ENCODE measurements at regions not wholly inside any gene's neighbourhood (a gene's known extent, or its start where the extent isn't known, plus 50 kb on each side); places are given as distances from the start of the nearest gene placed in this dataset.

DNA sequence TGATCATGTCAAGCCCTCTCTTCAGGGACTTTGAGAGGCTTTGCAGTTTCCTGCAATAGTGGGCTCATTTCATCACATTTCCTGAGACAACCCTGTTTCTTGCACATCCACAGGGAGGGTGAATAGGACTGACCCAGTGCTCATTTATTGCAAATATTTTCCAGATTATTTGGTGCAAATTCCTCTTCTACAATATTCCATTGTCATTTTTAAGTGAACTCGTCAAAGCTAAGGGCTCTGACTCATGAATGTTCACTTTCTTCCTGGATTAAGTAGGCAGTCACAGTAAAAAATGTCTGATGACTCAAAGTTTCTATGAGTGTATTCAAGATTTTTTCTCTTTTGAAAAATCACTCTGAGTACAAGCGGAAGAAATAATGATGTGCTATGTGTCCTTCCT lies 225.5 kb upstream of the GALNT5 start:
- H3K27ac ChIP-seq = no peak overlapping the region

DNA sequence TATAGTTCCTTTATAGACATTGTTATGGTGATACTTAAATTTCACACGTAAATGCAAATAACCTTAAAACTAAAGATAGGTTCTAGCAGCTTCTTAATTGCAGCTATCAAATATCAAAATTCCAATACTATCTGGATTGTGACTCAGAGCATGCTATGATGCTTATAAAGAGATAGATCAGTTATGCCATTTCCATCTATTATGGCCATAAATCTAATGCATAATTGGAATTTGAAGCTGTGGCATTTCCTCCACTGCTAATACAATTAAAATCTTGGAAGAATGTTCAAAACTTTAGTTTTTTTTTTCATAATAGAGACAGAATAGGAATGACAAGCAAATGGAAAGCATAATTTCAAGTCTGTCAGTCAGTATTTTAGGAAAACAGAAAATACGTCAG lies 220.8 kb upstream of the GALNT5 start:
- H3K27ac ChIP-seq = no peak overlapping the region
- TF ChIP-seq ZFX (IDR thresholded peaks at IDR 0.05; ENCODE audit: borderline replicate concordance) = no peak
- TF ChIP-seq, protein P1, sequence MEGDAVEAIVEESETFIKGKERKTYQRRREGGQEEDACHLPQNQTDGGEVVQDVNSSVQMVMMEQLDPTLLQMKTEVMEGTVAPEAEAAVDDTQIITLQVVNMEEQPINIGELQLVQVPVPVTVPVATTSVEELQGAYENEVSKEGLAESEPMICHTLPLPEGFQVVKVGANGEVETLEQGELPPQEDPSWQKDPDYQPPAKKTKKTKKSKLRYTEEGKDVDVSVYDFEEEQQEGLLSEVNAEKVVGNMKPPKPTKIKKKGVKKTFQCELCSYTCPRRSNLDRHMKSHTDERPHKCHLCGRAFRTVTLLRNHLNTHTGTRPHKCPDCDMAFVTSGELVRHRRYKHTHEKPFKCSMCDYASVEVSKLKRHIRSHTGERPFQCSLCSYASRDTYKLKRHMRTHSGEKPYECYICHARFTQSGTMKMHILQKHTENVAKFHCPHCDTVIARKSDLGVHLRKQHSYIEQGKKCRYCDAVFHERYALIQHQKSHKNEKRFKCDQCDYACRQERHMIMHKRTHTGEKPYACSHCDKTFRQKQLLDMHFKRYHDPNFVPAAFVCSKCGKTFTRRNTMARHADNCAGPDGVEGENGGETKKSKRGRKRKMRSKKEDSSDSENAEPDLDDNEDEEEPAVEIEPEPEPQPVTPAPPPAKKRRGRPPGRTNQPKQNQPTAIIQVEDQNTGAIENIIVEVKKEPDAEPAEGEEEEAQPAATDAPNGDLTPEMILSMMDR (IDR thresholded peaks at IDR 0.05) = no peak

More for the DNA sequence above, 225.5 kb upstream of the GALNT5 start:
- TF ChIP-seq, protein P1 (IDR thresholded peaks at IDR 0.05) = no peak

DNA sequence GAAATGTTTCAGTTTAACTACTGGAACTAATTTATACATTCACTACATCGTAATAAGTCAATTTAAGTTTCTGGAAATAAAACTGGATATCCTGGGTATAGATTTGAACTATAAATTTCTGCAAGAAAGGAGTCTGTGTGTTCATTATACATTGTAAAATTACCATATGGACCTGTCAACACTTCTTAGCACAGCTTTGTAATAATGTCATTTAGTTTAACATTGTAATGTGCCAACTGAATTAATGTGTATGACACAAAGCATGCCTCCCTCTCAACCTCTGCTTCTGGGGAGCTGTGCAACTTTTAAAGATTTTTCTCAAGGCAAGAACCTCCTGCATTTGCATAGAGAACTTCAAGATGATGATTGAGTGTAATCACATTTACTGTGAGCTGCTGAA lies 213.7 kb upstream of the GALNT5 start:
- no peak for TF ChIP-seq ZFX (IDR thresholded peaks at IDR 0.05; ENCODE audit: borderline replicate concordance)
- TF ChIP-seq, protein P1 (IDR thresholded peaks at IDR 0.05) = no peak
- no peak overlapping the region for H3K27ac ChIP-seq

DNA sequence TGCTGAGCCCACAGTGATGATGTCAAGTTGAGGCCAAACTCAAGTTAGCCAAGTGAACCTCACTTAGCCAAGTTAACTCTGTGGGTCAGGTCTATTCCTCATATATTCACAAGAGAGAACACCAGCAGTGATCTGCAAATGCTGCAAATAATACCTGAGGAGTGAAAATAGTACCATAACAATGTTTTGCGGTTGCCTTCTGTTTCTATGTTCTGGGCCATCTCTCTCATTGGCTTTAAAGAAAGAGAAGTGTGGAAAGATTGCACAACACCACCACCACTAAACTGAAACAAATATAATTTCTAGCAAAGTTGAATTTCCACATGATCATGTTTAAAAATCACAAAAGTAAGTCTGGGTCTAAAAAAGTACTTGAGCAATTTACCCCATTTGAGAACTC lies 211.1 kb upstream of the GALNT5 start:
- TF ChIP-seq ZFX (IDR thresholded peaks at IDR 0.05; ENCODE audit: borderline replicate concordance) = no peak
- TF ChIP-seq, protein P1 (IDR thresholded peaks at IDR 0.05) = no peak
- no peak overlapping the region for H3K27ac ChIP-seq

DNA sequence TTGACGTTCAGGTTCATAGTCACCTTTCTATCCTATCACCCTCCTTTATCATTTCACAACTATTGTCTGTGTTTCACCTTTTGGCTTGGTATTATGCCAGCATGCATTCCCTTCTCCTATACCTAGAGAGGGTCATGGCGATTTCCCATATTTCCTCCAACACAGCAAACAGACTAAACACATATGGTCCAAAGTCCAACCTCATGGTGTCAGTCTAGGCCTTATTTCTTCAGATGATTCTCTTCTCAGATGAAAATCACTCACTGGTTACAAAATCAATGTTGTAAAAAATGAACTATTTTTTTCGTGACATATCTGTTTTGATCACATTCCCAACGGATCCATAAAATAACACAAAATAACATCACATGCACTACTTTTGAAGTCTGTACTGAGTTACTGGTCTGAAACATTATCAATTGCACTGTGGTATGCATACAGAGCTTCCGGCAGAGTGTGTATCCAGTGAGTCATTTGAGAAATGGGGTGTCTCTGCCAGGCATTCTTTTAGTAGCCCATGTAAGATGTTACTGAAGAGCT lies 204.8 kb upstream of the GALNT5 start:
- TF ChIP-seq, protein P1 (IDR thresholded peaks at IDR 0.05) = no peak
- no peak for TF ChIP-seq ZFX (IDR thresholded peaks at IDR 0.05; ENCODE audit: borderline replicate concordance)
- H3K27ac ChIP-seq = no peak overlapping the region

DNA sequence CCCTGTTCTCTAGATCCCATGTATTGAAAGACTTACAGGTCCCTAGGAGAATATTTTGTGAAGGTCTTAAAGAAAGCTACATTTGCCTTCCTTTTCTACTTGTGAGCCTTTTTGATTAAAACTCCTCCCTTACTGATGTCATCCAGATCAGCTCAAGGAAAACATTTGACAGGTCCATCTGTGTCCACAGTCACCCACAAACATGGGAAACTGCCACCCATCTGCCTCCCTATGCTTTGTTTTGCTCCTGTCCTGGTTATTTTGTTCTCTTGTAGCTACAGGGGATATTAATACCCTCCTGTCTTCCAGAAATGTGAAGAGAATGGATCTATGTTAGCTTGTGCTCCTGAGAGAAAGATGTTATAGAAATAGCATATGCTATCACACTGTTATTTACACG lies 203.6 kb upstream of the GALNT5 start:
- H3K27ac ChIP-seq = no peak overlapping the region
- TF ChIP-seq, protein P1 (IDR thresholded peaks at IDR 0.05) = no peak
- no peak for TF ChIP-seq ZFX (IDR thresholded peaks at IDR 0.05; ENCODE audit: borderline replicate concordance)

DNA sequence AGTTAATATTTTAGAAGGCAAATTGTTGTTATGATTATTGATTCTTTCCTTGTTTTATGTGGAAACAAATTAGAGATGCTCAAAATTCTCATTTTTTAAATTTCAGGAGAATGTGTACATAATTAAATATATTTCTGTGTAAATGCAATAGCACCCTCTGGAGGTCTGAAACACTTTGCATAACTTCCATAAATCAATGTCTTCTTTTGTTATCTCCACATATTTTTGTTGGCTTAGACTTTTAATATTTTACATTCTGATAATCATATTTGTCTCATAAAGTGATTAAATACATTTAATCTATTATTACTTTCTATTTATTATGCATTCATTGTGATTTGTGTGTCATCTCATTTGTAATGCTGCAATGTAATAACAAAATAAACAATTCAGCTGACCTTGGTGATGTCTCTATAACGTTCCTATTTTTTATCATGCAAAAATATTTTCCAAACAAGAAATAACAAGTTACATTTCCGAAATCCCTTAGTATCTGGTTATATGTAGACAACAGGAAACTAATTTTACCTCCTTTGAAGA lies 201.8 kb upstream of the GALNT5 start:
- no peak overlapping the region for H3K27ac ChIP-seq
- TF ChIP-seq, protein P1 (IDR thresholded peaks at IDR 0.05) = peak; percentile 68
- TF ChIP-seq ZFX (IDR thresholded peaks at IDR 0.05; ENCODE audit: borderline replicate concordance) = no peak

Measured in 22Rv1 (cell line).